ENCODE measurements at regions not wholly inside any gene's neighbourhood (a gene's known extent, or its start where the extent isn't known, plus 50 kb on each side); places are given as distances from the start of the nearest gene placed in this dataset.

- no peak for DNase-seq (ENCODE audit: extremely low spot score)
- intact Hi-C loops (cut with DNase I): no loop called here
- Histone ChIP-seq H3K27ac (replicated peaks in 1 of 4) (no peak overlapping the region), H3K9me3 (no peaks in the 10 kb centered on the region), H3K4me1 (no peaks in the 10 kb centered on the region), H3K36me3 (no peaks in the 10 kb centered on the region), H3K27me3 (no peaks in the 10 kb centered on the region), H3K4me3 (no peak overlapping the region)
- 67% methylated on average over 7 of the region's 7 CpGs for WGBS
- TF ChIP-seq POLR2A (IDR thresholded peaks at IDR 0.05; ENCODE audit: low read depth) (no peak), POLR2AphosphoS5 (IDR thresholded peaks at IDR 0.05) (no peak)
- TF ChIP-seq, protein P1, sequence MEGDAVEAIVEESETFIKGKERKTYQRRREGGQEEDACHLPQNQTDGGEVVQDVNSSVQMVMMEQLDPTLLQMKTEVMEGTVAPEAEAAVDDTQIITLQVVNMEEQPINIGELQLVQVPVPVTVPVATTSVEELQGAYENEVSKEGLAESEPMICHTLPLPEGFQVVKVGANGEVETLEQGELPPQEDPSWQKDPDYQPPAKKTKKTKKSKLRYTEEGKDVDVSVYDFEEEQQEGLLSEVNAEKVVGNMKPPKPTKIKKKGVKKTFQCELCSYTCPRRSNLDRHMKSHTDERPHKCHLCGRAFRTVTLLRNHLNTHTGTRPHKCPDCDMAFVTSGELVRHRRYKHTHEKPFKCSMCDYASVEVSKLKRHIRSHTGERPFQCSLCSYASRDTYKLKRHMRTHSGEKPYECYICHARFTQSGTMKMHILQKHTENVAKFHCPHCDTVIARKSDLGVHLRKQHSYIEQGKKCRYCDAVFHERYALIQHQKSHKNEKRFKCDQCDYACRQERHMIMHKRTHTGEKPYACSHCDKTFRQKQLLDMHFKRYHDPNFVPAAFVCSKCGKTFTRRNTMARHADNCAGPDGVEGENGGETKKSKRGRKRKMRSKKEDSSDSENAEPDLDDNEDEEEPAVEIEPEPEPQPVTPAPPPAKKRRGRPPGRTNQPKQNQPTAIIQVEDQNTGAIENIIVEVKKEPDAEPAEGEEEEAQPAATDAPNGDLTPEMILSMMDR (IDR thresholded peaks at IDR 0.05): no peak
Measured at GRCh38 chr2:103464831-103465230, 703.0 kb downstream of the TMEM182 start.

- 79% methylated on average over 1 of the region's 1 CpG for WGBS
- H3K4me1 ChIP-seq: no peaks in the 10 kb centered on the region
- DNase-seq (ENCODE audit: extremely low spot score): no peak
- no peaks in the 10 kb centered on the region for H3K27me3 ChIP-seq
- peaks cover 0 to 4% (median 0%) of the 10 kb centered on the region in 4 donors for H3K9me3 ChIP-seq
- H3K36me3 ChIP-seq: no peaks in the 10 kb centered on the region
- H3K4me3 ChIP-seq: no peak overlapping the region
- no peak overlapping the region for H3K27ac ChIP-seq (replicated peaks in 1 of 4)
- TF ChIP-seq, protein P1 (IDR thresholded peaks at IDR 0.05): no peak
- TF ChIP-seq POLR2AphosphoS5 (IDR thresholded peaks at IDR 0.05) (no peak), EP300 (IDR thresholded peaks at IDR 0.05) (no peak), POLR2A (IDR thresholded peaks at IDR 0.05; ENCODE audit: low read depth) (no peak)
- intact Hi-C loops (cut with DNase I): no loop called here
Measured at GRCh38 chr2:103469800-103470199, 708.0 kb downstream of the TMEM182 start.

GRCh38 chr2:103484906-103485305 is 723.1 kb downstream of the TMEM182 start:
- WGBS: 73% methylated on average over 1 of the region's 1 CpG
- intact Hi-C loops (cut with DNase I): no loop called here
- no peak for DNase-seq (ENCODE audit: extremely low spot score)
- no peaks in the 10 kb centered on the region for H3K27me3 ChIP-seq
- no peak overlapping the region for H3K4me3 ChIP-seq
- TF ChIP-seq POLR2A (IDR thresholded peaks at IDR 0.05; ENCODE audit: low read depth): no peak
- TF ChIP-seq POLR2AphosphoS5 (IDR thresholded peaks at IDR 0.05): no peak
- TF ChIP-seq EP300 (IDR thresholded peaks at IDR 0.05): no peak
- H3K36me3 ChIP-seq: no peaks in the 10 kb centered on the region
- H3K9me3 ChIP-seq: no peaks in the 10 kb centered on the region
- H3K4me1 ChIP-seq: no peaks in the 10 kb centered on the region
- H3K27ac ChIP-seq (replicated peaks in 1 of 4): no peak overlapping the region

- H3K4me1 ChIP-seq: no peaks in the 10 kb centered on the region
- DNase-seq (ENCODE audit: extremely low spot score): no peak
- intact Hi-C loops (cut with DNase I): no loop called here
- no peaks in the 10 kb centered on the region for H3K9me3 ChIP-seq
- no peak overlapping the region for H3K4me3 ChIP-seq
- WGBS: 70% methylated on average over 1 of the region's 1 CpG
- no peak overlapping the region for H3K27ac ChIP-seq (replicated peaks in 1 of 4)
- no peaks in the 10 kb centered on the region for H3K36me3 ChIP-seq
- TF ChIP-seq POLR2A (IDR thresholded peaks at IDR 0.05; ENCODE audit: low read depth): no peak
- TF ChIP-seq, protein P1 (IDR thresholded peaks at IDR 0.05): no peak
- TF ChIP-seq POLR2AphosphoS5 (IDR thresholded peaks at IDR 0.05): no peak
- no peak for TF ChIP-seq EP300 (IDR thresholded peaks at IDR 0.05)
- no peaks in the 10 kb centered on the region for H3K27me3 ChIP-seq
Measured at GRCh38 chr2:103496850-103497249, 735.0 kb downstream of the TMEM182 start.

DNA sequence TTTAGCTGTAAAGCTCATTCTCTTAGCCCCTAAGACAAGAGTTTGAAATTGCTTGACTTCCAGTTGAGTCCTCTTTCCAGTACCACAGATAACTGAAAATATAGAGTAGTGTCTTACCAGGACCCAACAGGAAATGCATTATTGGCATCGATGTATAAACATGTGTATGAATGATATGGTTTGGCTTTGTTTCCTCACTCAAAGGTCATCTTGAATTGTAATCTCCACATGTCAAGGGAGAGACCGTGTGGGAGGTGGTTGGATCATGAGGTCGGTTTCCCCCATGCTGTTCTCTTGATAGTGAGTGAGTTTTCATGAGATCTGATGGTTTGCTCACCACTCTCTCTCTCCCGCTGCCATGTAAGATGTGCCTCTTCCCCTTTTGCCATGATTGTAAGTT is 745.0 kb downstream of the TMEM182 start:
- no peak for DNase-seq (ENCODE audit: extremely low spot score)
- H3K9me3 ChIP-seq: no peaks in the 10 kb centered on the region
- H3K4me3 ChIP-seq: no peak overlapping the region
- intact Hi-C loops (cut with DNase I): no loop called here
- 70% methylated on average over 4 of the region's 4 CpGs for WGBS
- H3K4me1 ChIP-seq: no peaks in the 10 kb centered on the region
- no peaks in the 10 kb centered on the region for H3K27me3 ChIP-seq
- H3K27ac ChIP-seq (replicated peaks in 1 of 4): no peak overlapping the region
- H3K36me3 ChIP-seq: no peaks in the 10 kb centered on the region
- TF ChIP-seq POLR2AphosphoS5 (IDR thresholded peaks at IDR 0.05): no peak
- no peak for TF ChIP-seq EP300 (IDR thresholded peaks at IDR 0.05)
- TF ChIP-seq POLR2A (IDR thresholded peaks at IDR 0.05; ENCODE audit: low read depth): no peak
- TF ChIP-seq, protein P1 (IDR thresholded peaks at IDR 0.05): no peak
